Activated CD4-positive, CD25-positive, alpha-beta regulatory T cell (primary cell): ENCODE measurements at regions not wholly inside any gene's neighbourhood (a gene's known extent, or its start where the extent isn't known, plus 50 kb on each side); places are given as distances from the start of the nearest gene placed in this dataset.
A peak's percentile ranks its signal among the peaks of the same experiment; 100 is the strongest.

Source experiments
- DNase-seq, 4 experiments: peaks; one replicate each; lab custom pipeline; 2025; lab: John Stamatoyannopoulos, UW

DNA sequence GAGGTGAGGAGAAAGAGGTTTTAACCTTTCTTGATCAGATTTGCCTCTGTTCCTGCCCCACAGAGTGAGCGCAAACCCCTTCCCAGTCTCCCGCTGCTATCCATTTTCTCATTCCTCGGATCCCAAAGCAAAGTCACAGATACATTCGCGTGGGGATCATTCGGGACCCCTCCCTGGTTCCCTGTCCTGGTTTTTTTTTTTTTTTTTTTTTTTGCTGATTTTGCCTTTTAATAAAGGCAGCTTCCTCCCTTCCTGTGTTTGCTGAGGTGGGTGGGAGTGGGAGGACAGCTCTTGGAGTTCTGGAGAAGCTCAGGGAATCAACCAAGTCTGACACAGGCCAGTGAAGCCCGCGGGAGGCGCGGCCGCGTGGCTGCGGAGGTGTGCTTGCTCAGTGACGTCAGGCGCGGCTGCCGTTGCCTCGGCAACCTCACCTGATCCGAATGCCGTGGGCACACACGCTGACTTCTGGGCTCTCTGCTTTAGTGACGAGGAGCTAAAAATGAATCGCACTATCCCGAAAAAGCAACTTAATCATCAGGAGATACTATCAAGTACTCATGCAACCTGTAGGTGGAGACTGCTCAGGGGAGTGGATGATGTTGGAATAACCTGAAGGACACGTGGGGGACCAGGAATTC, 106.4 kb downstream of the TBX19 start:
- DNase-seq = peak; percentile 35 to 59 (median 45)

GRCh38 chr1:168386492-168386891, 105.8 kb downstream of the TBX19 start:
- no peak for DNase-seq

DNA sequence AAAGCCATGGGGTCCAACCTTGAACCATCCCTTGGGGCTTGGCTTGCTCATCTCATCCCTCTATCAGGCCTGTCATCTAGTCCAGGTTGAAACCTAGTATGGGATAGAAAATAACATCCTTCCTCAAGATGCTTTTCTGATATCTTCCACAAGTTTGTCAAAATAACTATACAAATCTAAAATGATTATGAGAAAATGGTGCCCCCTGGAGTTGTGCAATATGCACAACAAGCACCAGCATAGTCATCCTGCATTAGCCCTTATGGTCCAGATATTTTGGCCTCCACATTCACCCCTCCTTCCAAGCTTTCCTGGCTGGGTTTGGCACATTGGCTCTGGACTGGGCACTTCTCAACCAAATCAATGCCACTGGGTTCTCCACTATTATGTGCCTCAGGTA, 101.2 kb downstream of the TBX19 start:
- DNase-seq = no peak

GRCh38 chr1:168380945-168381344, 100.3 kb downstream of the TBX19 start:
- DNase-seq = no peak

DNA sequence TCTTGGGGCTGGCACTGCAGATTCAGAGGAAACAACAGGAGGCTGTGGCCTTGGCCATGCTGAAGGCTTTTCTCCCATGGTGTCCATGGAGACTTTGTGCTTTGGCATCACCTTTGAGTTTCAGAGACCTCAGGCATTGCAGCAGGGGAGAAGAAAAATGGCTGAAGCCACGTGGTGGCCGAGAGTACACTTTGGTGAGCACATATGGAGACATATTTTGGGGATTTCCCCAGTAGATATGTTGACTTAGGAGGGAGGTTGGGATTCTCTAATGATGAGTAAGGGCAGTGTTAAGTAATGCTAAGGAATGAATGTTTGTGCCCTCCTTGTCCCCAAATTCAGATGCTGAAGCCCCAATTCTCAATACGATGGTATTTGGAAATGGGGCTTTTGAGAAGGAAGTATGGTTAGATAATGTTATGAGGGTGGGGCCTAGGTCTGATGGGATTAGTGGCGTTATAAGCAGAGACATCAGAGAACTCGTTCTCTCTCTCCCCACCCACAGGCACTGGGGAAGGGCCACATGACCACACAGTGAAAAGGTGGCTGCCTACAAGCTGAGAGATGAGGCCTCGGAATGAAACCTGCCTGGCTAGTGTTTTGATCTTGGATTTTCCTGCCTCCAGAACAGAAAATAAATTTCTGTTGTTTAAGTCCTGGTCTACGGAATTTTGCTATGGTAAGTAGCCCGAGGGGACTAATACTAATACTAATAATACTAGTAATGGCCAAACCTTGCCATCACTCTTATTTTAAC, 98.6 kb downstream of the TBX19 start:
- DNase-seq = no peak

GRCh38 chr1:168375566-168376300, 95.1 kb downstream of the TBX19 start:
- DNase-seq = no peak

DNA sequence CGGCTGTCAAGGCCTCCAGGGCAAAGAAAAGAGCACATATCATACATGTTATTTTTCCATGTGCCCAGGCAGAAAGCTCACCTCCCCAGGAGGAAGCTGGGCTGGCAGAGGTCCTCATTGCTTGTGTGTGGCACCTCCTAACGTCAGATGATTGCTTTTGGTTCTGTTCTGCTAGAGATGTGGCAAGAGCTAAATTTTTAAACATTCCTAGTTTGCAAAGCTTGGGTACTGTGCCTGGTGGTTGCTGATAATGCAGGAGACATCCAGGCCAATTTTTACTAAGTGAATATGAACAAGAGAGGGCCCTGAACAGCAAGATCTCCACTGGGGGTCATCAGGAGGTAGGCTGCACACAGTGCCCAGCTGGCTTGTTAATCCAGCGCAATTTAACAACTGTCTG, 93.9 kb downstream of the TBX19 start:
- no peak for DNase-seq

- no peak for DNase-seq
Measured at GRCh38 chr1:168373869-168374268, 93.2 kb downstream of the TBX19 start.

GRCh38 chr1:168372861-168373371, 92.2 kb downstream of the TBX19 start:
- DNase-seq = no peak

- no peak for DNase-seq
Measured at GRCh38 chr1:168372307-168372706, 91.6 kb downstream of the TBX19 start.

GRCh38 chr1:168371477-168371876, 90.8 kb downstream of the TBX19 start:
- no peak for DNase-seq

DNA sequence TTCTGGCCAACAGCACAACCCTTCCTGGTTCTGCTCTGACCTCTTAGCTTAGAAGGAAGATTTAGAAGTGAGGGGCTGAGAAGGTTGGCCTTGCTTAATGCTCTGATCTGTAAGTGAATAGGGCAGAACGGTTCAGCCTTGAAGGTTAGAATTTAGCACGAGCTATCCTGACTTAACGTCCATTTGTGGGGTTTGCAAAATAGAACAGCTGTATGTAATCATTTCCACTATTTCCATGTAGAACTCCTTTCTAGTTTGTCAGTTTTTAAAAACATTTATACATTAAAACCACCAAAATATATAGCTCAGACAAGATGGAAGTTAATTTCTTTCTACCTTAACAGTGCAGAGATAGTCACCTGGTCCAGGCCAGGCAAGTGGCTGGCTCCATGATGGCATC, 89.9 kb downstream of the TBX19 start:
- DNase-seq = no peak

GRCh38 chr1:168369655-168370054, 89.0 kb downstream of the TBX19 start:
- DNase-seq = no peak

DNA sequence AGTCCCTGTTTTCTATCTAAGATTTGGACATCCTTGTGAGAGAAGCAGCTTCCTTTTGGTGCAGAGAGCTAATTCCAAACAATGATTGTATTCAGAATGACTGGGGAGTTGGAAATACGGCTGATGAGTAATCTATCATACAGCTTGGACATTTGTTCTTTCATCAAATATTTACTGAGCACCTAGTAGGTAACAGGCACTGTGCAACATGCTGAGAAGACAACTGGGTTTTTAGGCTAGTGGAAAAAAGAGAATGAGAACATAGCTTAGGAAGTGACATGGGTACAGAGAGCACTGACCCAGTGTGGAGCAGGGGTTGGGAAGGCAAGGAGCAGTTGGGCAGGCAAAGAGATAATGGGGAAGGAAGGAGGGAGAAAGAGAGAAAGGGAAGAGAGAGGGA, 87.5 kb downstream of the TBX19 start:
- DNase-seq = no peak

- DNase-seq = no peak
Measured at GRCh38 chr1:168365719-168366479, 85.2 kb downstream of the TBX19 start.
